ENCODE measurements at regions not wholly inside any gene's neighbourhood (a gene's known extent, or its start where the extent isn't known, plus 50 kb on each side); places are given as distances from the start of the nearest gene placed in this dataset.

DNA sequence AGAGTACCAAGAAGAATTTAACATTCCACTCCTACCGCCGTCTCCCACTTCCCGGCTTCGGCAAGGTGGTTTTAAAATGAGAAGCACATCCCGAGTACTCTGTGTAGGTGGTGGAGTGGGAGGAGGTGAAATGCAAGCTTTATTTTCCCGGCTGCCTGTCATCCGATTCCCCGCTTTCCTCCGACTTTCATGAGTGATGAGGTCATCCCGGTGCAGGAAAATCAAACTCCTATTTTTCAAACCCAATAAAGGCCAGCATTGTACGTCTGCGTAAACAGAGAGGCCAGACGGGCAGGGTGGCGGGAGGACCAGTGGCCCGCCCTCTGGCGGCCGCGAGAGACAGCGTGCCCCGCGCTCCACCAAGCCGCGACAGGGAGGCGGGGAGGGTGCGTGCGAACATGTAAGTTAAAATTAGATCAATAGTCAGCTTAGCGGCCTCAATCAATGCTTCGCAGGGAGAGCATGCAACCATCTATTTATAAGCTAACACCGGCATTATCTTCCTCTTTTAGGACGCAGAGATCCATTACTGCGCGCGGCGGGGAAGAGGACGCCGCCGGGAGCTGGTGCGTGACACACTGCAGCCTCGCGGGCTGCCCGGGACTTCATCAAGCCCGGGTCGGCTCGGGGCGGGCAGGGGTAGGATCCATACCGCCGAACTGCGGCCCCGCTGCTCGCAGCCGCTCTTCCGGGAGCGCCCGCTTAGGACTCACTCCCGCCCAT lies 163.3 kb downstream of the CD47 start:
- H3K4me3 ChIP-seq (ENCODE audit: low read depth, low read length, poor library complexity, severe bottlenecking) = no peak overlapping the region
- H3K9me3 ChIP-seq (ENCODE audit: low read length) = no peaks in the 10 kb centered on the region
- ChIA-PET POLR2A (interaction anchor here (0.6 kb wide), 1 partner anchor 43 kb away, joined by 3 read pairs; no protein-coding TSS in a partner anchor), CTCF (ENCODE audit: unreplicated experiment) (no interaction called here)
- H3K79me2 ChIP-seq (ENCODE audit: insufficient read depth, low read depth, low read length) = no peaks in the 10 kb centered on the region
- no peaks in the 10 kb centered on the region for H3K36me3 ChIP-seq (ENCODE audit: insufficient read depth, low read length)
- BruUV-seq (replicated peaks) = no TSS peak
- H3K9me2 ChIP-seq (ENCODE audit: insufficient read depth, low read length) = no peaks in the 10 kb centered on the region
- H4K20me1 ChIP-seq (ENCODE audit: insufficient read depth, low read length) = no peaks in the 10 kb centered on the region
- DNase-seq (ENCODE audit: low spot score) = peak; percentile 6
- H3K4me2 ChIP-seq (ENCODE audit: low read length) = no peak overlapping the region; the same call in 1 of the 2 replicates
- H2AFZ ChIP-seq (ENCODE audit: low read length) = no peak overlapping the region
- H3K4me1 ChIP-seq (ENCODE audit: insufficient read depth, low read length, poor library complexity, severe bottlenecking) = no peaks in the 10 kb centered on the region
- intact Hi-C loops (cut with micrococcal nuclease; ENCODE audit: unreplicated experiment) = no loop called here
- TF ChIP-seq EZH2phosphoT487 (IDR thresholded peaks at IDR 0.05; ENCODE audit: borderline replicate concordance, low read depth, low read length) = no peak
- TF ChIP-seq, protein P1, sequence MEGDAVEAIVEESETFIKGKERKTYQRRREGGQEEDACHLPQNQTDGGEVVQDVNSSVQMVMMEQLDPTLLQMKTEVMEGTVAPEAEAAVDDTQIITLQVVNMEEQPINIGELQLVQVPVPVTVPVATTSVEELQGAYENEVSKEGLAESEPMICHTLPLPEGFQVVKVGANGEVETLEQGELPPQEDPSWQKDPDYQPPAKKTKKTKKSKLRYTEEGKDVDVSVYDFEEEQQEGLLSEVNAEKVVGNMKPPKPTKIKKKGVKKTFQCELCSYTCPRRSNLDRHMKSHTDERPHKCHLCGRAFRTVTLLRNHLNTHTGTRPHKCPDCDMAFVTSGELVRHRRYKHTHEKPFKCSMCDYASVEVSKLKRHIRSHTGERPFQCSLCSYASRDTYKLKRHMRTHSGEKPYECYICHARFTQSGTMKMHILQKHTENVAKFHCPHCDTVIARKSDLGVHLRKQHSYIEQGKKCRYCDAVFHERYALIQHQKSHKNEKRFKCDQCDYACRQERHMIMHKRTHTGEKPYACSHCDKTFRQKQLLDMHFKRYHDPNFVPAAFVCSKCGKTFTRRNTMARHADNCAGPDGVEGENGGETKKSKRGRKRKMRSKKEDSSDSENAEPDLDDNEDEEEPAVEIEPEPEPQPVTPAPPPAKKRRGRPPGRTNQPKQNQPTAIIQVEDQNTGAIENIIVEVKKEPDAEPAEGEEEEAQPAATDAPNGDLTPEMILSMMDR (conservative IDR thresholded peaks at IDR 0.05; ENCODE audit: low read length) = peak; percentile 75
- no peak overlapping the region for H3K27ac ChIP-seq (ENCODE audit: low read depth, low read length, poor library complexity, severe bottlenecking)

DNA sequence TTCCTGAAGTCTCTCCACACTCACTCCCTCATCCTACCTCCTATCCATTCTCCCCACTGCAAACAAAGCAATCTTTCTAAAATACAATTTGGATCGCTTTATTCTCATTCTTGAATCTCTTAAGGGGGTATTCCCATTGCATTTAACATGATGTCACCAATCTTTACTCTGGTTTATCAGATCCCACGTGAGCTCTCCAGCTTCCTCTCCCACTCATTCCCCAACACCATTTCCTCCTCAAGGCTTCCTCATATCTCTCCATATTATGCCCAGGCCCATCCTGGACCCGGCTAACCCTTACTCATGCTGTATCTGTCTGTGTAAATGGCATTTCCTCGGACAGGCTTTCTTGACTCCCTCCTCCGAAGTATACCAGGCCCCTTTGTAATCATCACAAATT lies 165.0 kb downstream of the CD47 start:
- Histone ChIP-seq H3K4me3 (ENCODE audit: low read depth, low read length, poor library complexity, severe bottlenecking) (no peak overlapping the region), H3K9me2 (ENCODE audit: insufficient read depth, low read length) (no peaks in the 10 kb centered on the region), H4K20me1 (ENCODE audit: insufficient read depth, low read length) (no peaks in the 10 kb centered on the region), H3K27ac (ENCODE audit: low read depth, low read length, poor library complexity, severe bottlenecking) (no peak overlapping the region), H2AFZ (ENCODE audit: low read length) (no peak overlapping the region), H3K79me2 (ENCODE audit: insufficient read depth, low read depth, low read length) (no peaks in the 10 kb centered on the region), H3K4me1 (ENCODE audit: insufficient read depth, low read length, poor library complexity, severe bottlenecking) (no peaks in the 10 kb centered on the region), H3K9me3 (ENCODE audit: low read length) (no peaks in the 10 kb centered on the region), H3K4me2 (ENCODE audit: low read length) (no peak overlapping the region), H3K36me3 (ENCODE audit: insufficient read depth, low read length) (no peaks in the 10 kb centered on the region)
- ChIA-PET POLR2A (no interaction called here), CTCF (ENCODE audit: unreplicated experiment) (interaction anchor here (1.0 kb wide), 1 partner anchor 429 kb away, joined by 3 read pairs; no protein-coding TSS in a partner anchor)
- TF ChIP-seq, protein P1 (conservative IDR thresholded peaks at IDR 0.05; ENCODE audit: low read length) = no peak
- no peak for TF ChIP-seq EZH2phosphoT487 (IDR thresholded peaks at IDR 0.05; ENCODE audit: borderline replicate concordance, low read depth, low read length)
- intact Hi-C loops (cut with micrococcal nuclease; ENCODE audit: unreplicated experiment) = no loop called here
- no TSS peak for BruUV-seq (replicated peaks)
- no peak for DNase-seq (ENCODE audit: low spot score)

DNA sequence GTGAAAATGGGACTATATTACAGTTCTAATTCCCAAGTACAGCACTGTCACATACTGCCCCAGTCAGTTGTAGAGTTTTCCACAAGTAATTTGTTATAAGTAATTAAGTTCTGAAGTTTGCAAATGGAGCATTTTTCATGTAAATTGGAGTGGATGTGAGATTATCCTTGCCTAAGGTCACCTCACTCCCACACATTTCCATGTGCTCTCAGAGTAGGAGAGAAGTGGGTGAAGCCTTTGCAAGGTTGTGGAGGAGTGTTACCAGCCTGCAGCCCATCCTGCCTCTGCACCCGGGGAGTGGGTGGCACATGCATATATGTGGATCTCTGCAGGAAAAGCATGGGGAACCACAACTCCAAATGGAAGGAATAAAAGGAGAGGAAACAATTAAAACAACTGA lies 169.8 kb downstream of the CD47 start:
- Histone ChIP-seq H3K4me1 (ENCODE audit: insufficient read depth, low read length, poor library complexity, severe bottlenecking) (no peaks in the 10 kb centered on the region), H3K9me2 (ENCODE audit: insufficient read depth, low read length) (no peaks in the 10 kb centered on the region), H4K20me1 (ENCODE audit: insufficient read depth, low read length) (no peaks in the 10 kb centered on the region), H3K79me2 (ENCODE audit: insufficient read depth, low read depth, low read length) (no peaks in the 10 kb centered on the region), H2AFZ (ENCODE audit: low read length) (no peak overlapping the region), H3K36me3 (ENCODE audit: insufficient read depth, low read length) (no peaks in the 10 kb centered on the region), H3K4me3 (ENCODE audit: low read depth, low read length, poor library complexity, severe bottlenecking) (no peak overlapping the region), H3K9me3 (ENCODE audit: low read length) (no peaks in the 10 kb centered on the region), H3K4me2 (ENCODE audit: low read length) (no peak overlapping the region), H3K27ac (ENCODE audit: low read depth, low read length, poor library complexity, severe bottlenecking) (no peak overlapping the region)
- no TSS peak for BruUV-seq (replicated peaks)
- ChIA-PET CTCF (ENCODE audit: unreplicated experiment) (no interaction called here), POLR2A (interaction anchor here (1.0 kb wide), 1 partner anchor 107 kb away, joined by 3 read pairs; no protein-coding TSS in a partner anchor)
- no peak for TF ChIP-seq EZH2phosphoT487 (IDR thresholded peaks at IDR 0.05; ENCODE audit: borderline replicate concordance, low read depth, low read length)
- TF ChIP-seq, protein P1 (conservative IDR thresholded peaks at IDR 0.05; ENCODE audit: low read length) = no peak
- DNase-seq (ENCODE audit: low spot score) = no peak
- intact Hi-C loops (cut with micrococcal nuclease; ENCODE audit: unreplicated experiment) = no loop called here

Measured in OCI-LY7 (cell line).